K562 (cell line): ENCODE measurements at regions not wholly inside any gene's neighbourhood (a gene's known extent, or its start where the extent isn't known, plus 50 kb on each side); places are given as distances from the start of the nearest gene placed in this dataset.

Experiments
- ATAC-seq: fragments of 200-7000 bp; cut with Tn5 transposase; 3 replicates; pipeline ENCODE4 v1.9.1; 2020; ENCODE audit warnings: moderate library complexity
- BruUV-seq: library from RNA; stranded (reverse); fragments of 400-500 nt; replicated peaks from 2 replicates; lab custom pipeline; 2021; lab: Mats Ljungman, UMichigan
- CTCF ChIA-PET: fragments of 300-600 bp; formaldehyde crosslinking; extraction: SDS; loops from one replicate; lab custom pipeline; 2021; ENCODE audit warnings: low intra/inter-chr PET ratio; lab: Yijun Ruan, JAX
- POLR2A ChIA-PET: fragments of 300-600, 350-650 bp; sonication (Branson Sonifier 250); formaldehyde crosslinking; extraction: SDS; loops from one replicate; lab custom pipeline; 2021; ENCODE audit warnings: antibody characterized with exemption, inconsistent platforms; lab: Yijun Ruan, JAX
- DNase-seq, 4 experiments: peaks; one replicate each; pipeline versions ENCODE4 v3.0.0 to v3.0.0-alpha.2; 2011 to 2018; ENCODE audit warnings: low spot score in 3 of 4, mixed read lengths in 3 of 4; ENCODE audit errors: extremely low read depth in 1 of 4
- FAIRE-seq: peaks from 2 replicates; lab custom pipeline; 2011; peaks lifted over from hg19 to GRCh38; lab: Jason Lieb, UNC
- H2AFZ ChIP-seq: 2 replicates; pipeline ENCODE4 v1.6.0; 2011; ENCODE audit warnings: low read depth, low read length, control low read depth, inconsistent platforms
- H3K27ac ChIP-seq: fragments of 200-600 bp; 3 replicates; pipeline ENCODE4 v1.8.0; 2011; ENCODE audit warnings: low read depth, mild to moderate bottlenecking, control low read depth, inconsistent platforms, low read length, moderate library complexity, mixed read lengths; ENCODE audit errors: extremely low read depth
- H3K27me3 ChIP-seq, 2 experiments: fragments of 300-600 bp in 1 of 2; 2 replicates in 1 of 2; 3 replicates in 1 of 2; pipeline versions ENCODE4 v1.6.0 to v1.8.0; 2011; ENCODE audit warnings: inconsistent platforms in 2 of 2, low read length in 2 of 2, mild to moderate bottlenecking in 1 of 2, mixed read lengths in 1 of 2, moderate library complexity in 1 of 2; ENCODE audit not compliant: control insufficient read depth in 2 of 2, insufficient read depth in 2 of 2
- H3K36me3 ChIP-seq: fragments of 300-600 bp; 3 replicates; pipeline ENCODE4 v1.8.0; 2011; ENCODE audit warnings: mild to moderate bottlenecking, low read length, inconsistent platforms; ENCODE audit not compliant: control insufficient read depth, insufficient read depth
- H3K4me1 ChIP-seq, 2 experiments: fragments of 200-600 bp in 1 of 2; replicated peaks in 1 of 2; 2 replicates in 1 of 2; 3 replicates in 1 of 2; pipeline versions ENCODE4 v1.5.1 to v1.8.0; 2011; ENCODE audit warnings: inconsistent platforms in 2 of 2, low read length in 2 of 2, mild to moderate bottlenecking in 1 of 2, mixed read lengths in 1 of 2, moderate library complexity in 1 of 2; ENCODE audit not compliant: control insufficient read depth in 2 of 2, insufficient read depth in 2 of 2
- H3K4me2 ChIP-seq: 2 replicates; pipeline ENCODE4 v1.6.1; 2011; ENCODE audit warnings: low read length, control low read depth, inconsistent platforms, mixed read lengths; ENCODE audit not compliant: insufficient read depth
- H3K4me3 ChIP-seq: fragments of 200-600 bp; sonication (generic), shearing (Covaris generic); 2 replicates; pipeline ENCODE4 v1.5.1; 2016; ENCODE audit warnings: control low read depth, inconsistent platforms
- H3K79me2 ChIP-seq: fragments of 200-600 bp; 3 replicates; pipeline ENCODE4 v1.8.0; 2011; ENCODE audit warnings: low read length, inconsistent platforms; ENCODE audit not compliant: control insufficient read depth, insufficient read depth
- H3K9ac ChIP-seq, 2 experiments: 2 replicates each; pipeline versions ENCODE4 v1.6.0 to v1.6.1; 2011; ENCODE audit warnings: low read depth in 2 of 2, low read length in 2 of 2, control low read depth in 1 of 2, inconsistent platforms in 1 of 2, mild to moderate bottlenecking in 1 of 2, mixed read lengths in 1 of 2; ENCODE audit not compliant: insufficient read depth in 1 of 2
- H3K9me1 ChIP-seq: one replicate; pipeline ENCODE4 v1.6.0; 2011; ENCODE audit warnings: inconsistent platforms, mild to moderate bottlenecking, low read length, moderate library complexity; ENCODE audit not compliant: control insufficient read depth, insufficient read depth
- H3K9me3 ChIP-seq: replicated peaks from 2 replicates; pipeline ENCODE4 v1.5.1; 2011; ENCODE audit warnings: low read depth, low read length, inconsistent platforms; ENCODE audit not compliant: control insufficient read depth, insufficient read depth
- H4K20me1 ChIP-seq: replicated peaks from 2 replicates; pipeline ENCODE4 v1.6.1; 2011; ENCODE audit warnings: low read length, inconsistent platforms, mixed read lengths; ENCODE audit not compliant: control insufficient read depth, insufficient read depth
- ELF2 ChIP-seq: fragments of 250-450 bp; sonication (Bioruptor Pico); IDR thresholded peaks from 2 replicates; pipeline ENCODE4 v1.5.0; 2021; ENCODE audit warnings: mild to moderate bottlenecking
- ETV6 ChIP-seq, 3 experiments: fragments of 150-350 bp in 1 of 3; sonication (generic) in 1 of 3; formaldehyde crosslinking in 1 of 3; IDR thresholded peaks; 2 replicates each; pipeline versions ENCODE4 v1.6.1 to v1.8.0; 2014 to 2022; ENCODE audit warnings: borderline replicate concordance in 2 of 3, low read depth in 2 of 3, antibody characterized with exemption in 1 of 3, low read length in 1 of 3, mild to moderate bottlenecking in 1 of 3, missing genetic modification reagents in 1 of 3
- HES1 ChIP-seq: fragments of 450-650 bp; IDR thresholded peaks from 2 replicates; pipeline ENCODE4 v1.6.1; 2016; ENCODE audit warnings: low read depth, mild to moderate bottlenecking, moderate library complexity
- MEF2D ChIP-seq: conservative IDR thresholded peaks from 2 replicates; pipeline ENCODE4 v1.6.1; 2016; ENCODE audit warnings: low read depth, missing genetic modification characterization, missing compliant biosample characterization
- RFX1 ChIP-seq: fragments of 450-650 bp; IDR thresholded peaks from 2 replicates; pipeline ENCODE4 v1.6.1; 2016; ENCODE audit warnings: mild to moderate bottlenecking, moderate library complexity
- RUNX1 ChIP-seq: sonication (generic); IDR thresholded peaks from 2 replicates; pipeline ENCODE4 v1.6.1; 2016; ENCODE audit warnings: antibody characterized with exemption, low read depth
- SIRT6 ChIP-seq: IDR thresholded peaks from one replicate; pipeline ENCODE4 v1.6.1; 2012; ENCODE audit warnings: low read depth, mild to moderate bottlenecking, control low read depth, inconsistent platforms, low read length, moderate library complexity
- SNAPC5 ChIP-seq: fragments of 250-450 bp; sonication (Bioruptor Pico); IDR thresholded peaks from 2 replicates; pipeline ENCODE4 v1.8.0; 2021; ENCODE audit warnings: moderate library complexity, mild to moderate bottlenecking, inconsistent platforms
- TGIF2 ChIP-seq: sonication (generic); formaldehyde crosslinking; IDR thresholded peaks from 2 replicates; pipeline ENCODE4 v1.8.1; 2022; ENCODE audit warnings: mild to moderate bottlenecking, missing genetic modification reagents, moderate library complexity
- THRB ChIP-seq: fragments of 450-650 bp; formaldehyde crosslinking; conservative IDR thresholded peaks from 2 replicates; pipeline ENCODE4 v1.4.0; 2022; ENCODE audit warnings: mild to moderate bottlenecking, missing genetic modification characterization
- ZFP36 ChIP-seq: fragments of 150-350 bp; IDR thresholded peaks from 2 replicates; pipeline ENCODE4 v1.6.1; 2018; ENCODE audit warnings: low read length, low read depth; ENCODE audit not compliant: partially characterized antibody
- ZNF146 ChIP-seq: IDR thresholded peaks from one replicate; pipeline ENCODE4 v1.6.1; 2018; ENCODE audit warnings: missing compliant biosample characterization; ENCODE audit not compliant: unreplicated experiment
- ZNF408 ChIP-seq: fragments of 250-450 bp; sonication (Bioruptor Pico); IDR thresholded peaks from 2 replicates; pipeline ENCODE4 v1.4.0; 2020; ENCODE audit warnings: low read depth, mild to moderate bottlenecking, moderate library complexity
- ZNF431 ChIP-seq: sonication (generic); formaldehyde crosslinking; IDR thresholded peaks from 2 replicates; pipeline ENCODE4 v1.8.0; 2022; ENCODE audit warnings: mild to moderate bottlenecking, missing genetic modification reagents
- WGBS: fragments of 100-300 bp; shearing (Covaris generic); methylation state at CpG from one replicate; pipeline ENCODE4 v1.1.6; 2016; ENCODE audit warnings: low coverage, mixed read lengths; ENCODE audit not compliant: insufficient coverage; ENCODE audit errors: missing lambda C conversion rate; 5-methylcytosine and 5-hydroxymethylcytosine counted together
- in situ Hi-C: fragments of 300-500 bp; cut with MboI; formaldehyde crosslinking; loops from 4 replicates; pipeline ENCODE4 v1.15.0; 2018; ENCODE audit warnings: inconsistent platforms, mixed read lengths
- intact Hi-C: fragments of 100-400 bp; cut with micrococcal nuclease; formaldehyde crosslinking; loops from 2 replicates; pipeline ENCODE4 v1.14.2; 2022

- WGBS, result 0% methylated on average over 1 of the region's 2 CpGs
- no peaks in the 10 kb centered on the region for H3K79me2 ChIP-seq
- no peak for ATAC-seq
- no peaks in the 10 kb centered on the region for H3K36me3 ChIP-seq
- no TSS peak for BruUV-seq
- no peak overlapping the region for H3K9ac ChIP-seq
- intact Hi-C loops (no loop called here), in situ Hi-C loops (no loop called here)
- no peak overlapping the region for H3K4me3 ChIP-seq
- H4K20me1 ChIP-seq, result no peaks in the 10 kb centered on the region
- H3K27me3 ChIP-seq, result no peaks in the 10 kb centered on the region
- FAIRE-seq, result no peak
- CTCF ChIA-PET, result no interaction called here
- H3K9me1 ChIP-seq, result no peaks in the 10 kb centered on the region
- no peak overlapping the region for H3K27ac ChIP-seq
- TF ChIP-seq SIRT6 (no peak), MEF2D (tag) (no peak)
- H3K9me3 ChIP-seq, result no peaks in the 10 kb centered on the region
- H3K4me2 ChIP-seq, result no peak overlapping the region
- POLR2A ChIA-PET, result no interaction called here
- H2AFZ ChIP-seq, result no peak overlapping the region
- H3K4me1 ChIP-seq, result no peaks in the 10 kb centered on the region
- DNase-seq, result no peak
Observed at GRCh38 chr13:47350334-47351124, 453.7 kb upstream of the HTR2A start.

- CTCF ChIA-PET, result no interaction called here
- FAIRE-seq, result no peak
- no peak for DNase-seq
- Histone ChIP-seq H3K9me1 (no peaks in the 10 kb centered on the region), H3K27ac (no peak overlapping the region), H3K36me3 (no peaks in the 10 kb centered on the region), H3K79me2 (no peaks in the 10 kb centered on the region), H3K27me3 (no peaks in the 10 kb centered on the region), H3K9ac (no peak overlapping the region), H2AFZ (no peak overlapping the region), H3K9me3 (no peaks in the 10 kb centered on the region), H3K4me3 (no peak overlapping the region), H4K20me1 (no peaks in the 10 kb centered on the region), H3K4me1 (no peaks in the 10 kb centered on the region), H3K4me2 (no peak overlapping the region)
- POLR2A ChIA-PET, result no interaction called here
- BruUV-seq, result no TSS peak
- WGBS, result 0% methylated on average over 1 of the region's 1 CpG
- in situ Hi-C loops (no loop called here), intact Hi-C loops (no loop called here)
- ATAC-seq, result no peak
- TF ChIP-seq SNAPC5 (no peak), ETV6 (IDR thresholded peaks at IDR 0.05; ENCODE audit: borderline replicate concordance in 1 of 2, low read depth in 2 of 2, low read length in 1 of 2) (no peak), ETV6 (CRISPR knock-in tag; IDR thresholded peaks at IDR 0.05; ENCODE audit: borderline replicate concordance) (no peak), RUNX1 (no peak), THRB (CRISPR knock-in tag) (no peak), ZNF146 (no peak), ELF2 (CRISPR knock-in tag) (no peak), ZFP36 (no peak), TGIF2 (no peak), ZNF408 (CRISPR knock-in tag) (no peak), RFX1 (no peak), ZNF431 (no peak), HES1 (no peak)
Observed at GRCh38 chr13:47349211-47349610, 452.4 kb upstream of the HTR2A start.
